ENCODE measurements at regions not wholly inside any gene's neighbourhood (a gene's known extent, or its start where the extent isn't known, plus 50 kb on each side); places are given as distances from the start of the nearest gene placed in this dataset.

DNA sequence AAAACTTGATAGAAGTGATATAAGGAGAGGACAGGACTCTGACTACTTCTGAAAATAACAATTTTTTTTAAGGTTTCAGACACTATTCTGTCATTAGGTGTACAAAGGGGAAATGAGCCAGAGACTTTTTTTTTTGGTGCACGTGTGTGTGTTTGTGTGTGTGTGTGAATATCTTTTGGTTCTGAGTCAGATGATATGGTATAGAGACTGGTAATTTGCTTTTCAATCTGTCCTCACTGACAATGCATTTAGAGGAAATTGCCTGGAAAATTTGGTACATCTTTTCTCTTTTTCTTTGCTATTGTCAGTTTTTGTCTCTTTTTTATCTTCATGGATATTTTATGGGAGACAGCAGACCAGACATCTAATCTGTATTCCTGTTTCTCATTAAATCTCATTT lies 59.3 kb downstream of the DDIT4L start:
- no peak overlapping the region for H2AFZ ChIP-seq
- no peaks in the 10 kb centered on the region for H3K79me2 ChIP-seq
- no peaks in the 10 kb centered on the region for H3K36me3 ChIP-seq (replicated peaks; ENCODE audit: insufficient read depth, low read depth)
- H3K4me1 ChIP-seq (ENCODE audit: insufficient read depth) = no peaks in the 10 kb centered on the region
- no peak overlapping the region for H3K4me2 ChIP-seq
- no peak overlapping the region for H3K27ac ChIP-seq
- WGBS (ENCODE audit: low lambda C conversion rate, missing lambda C conversion rate) = 85% methylated on average over 1 of the region's 1 CpG
- H3K9me3 ChIP-seq (ENCODE audit: low read depth) = no peaks in the 10 kb centered on the region
- no peaks in the 10 kb centered on the region for H3K9me2 ChIP-seq (replicated peaks; ENCODE audit: insufficient read depth)
- H4K20me1 ChIP-seq (ENCODE audit: insufficient read depth, poor library complexity, severe bottlenecking) = no peaks in the 10 kb centered on the region
- no peak for TF ChIP-seq EZH2 (IDR thresholded peaks at IDR 0.05; ENCODE audit: borderline replicate concordance)
- TF ChIP-seq, protein P1, sequence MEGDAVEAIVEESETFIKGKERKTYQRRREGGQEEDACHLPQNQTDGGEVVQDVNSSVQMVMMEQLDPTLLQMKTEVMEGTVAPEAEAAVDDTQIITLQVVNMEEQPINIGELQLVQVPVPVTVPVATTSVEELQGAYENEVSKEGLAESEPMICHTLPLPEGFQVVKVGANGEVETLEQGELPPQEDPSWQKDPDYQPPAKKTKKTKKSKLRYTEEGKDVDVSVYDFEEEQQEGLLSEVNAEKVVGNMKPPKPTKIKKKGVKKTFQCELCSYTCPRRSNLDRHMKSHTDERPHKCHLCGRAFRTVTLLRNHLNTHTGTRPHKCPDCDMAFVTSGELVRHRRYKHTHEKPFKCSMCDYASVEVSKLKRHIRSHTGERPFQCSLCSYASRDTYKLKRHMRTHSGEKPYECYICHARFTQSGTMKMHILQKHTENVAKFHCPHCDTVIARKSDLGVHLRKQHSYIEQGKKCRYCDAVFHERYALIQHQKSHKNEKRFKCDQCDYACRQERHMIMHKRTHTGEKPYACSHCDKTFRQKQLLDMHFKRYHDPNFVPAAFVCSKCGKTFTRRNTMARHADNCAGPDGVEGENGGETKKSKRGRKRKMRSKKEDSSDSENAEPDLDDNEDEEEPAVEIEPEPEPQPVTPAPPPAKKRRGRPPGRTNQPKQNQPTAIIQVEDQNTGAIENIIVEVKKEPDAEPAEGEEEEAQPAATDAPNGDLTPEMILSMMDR (IDR thresholded peaks at IDR 0.05; ENCODE audit: poor library complexity) = no peak
- no peak for TF ChIP-seq EZH2phosphoT487 (IDR thresholded peaks at IDR 0.05; ENCODE audit: low read depth, severe bottlenecking, unreplicated experiment)
- DNase-seq (ENCODE audit: low spot score) = no peak
- H3K4me3 ChIP-seq = no peak overlapping the region
- H3K27me3 ChIP-seq = no peaks in the 10 kb centered on the region

DNA sequence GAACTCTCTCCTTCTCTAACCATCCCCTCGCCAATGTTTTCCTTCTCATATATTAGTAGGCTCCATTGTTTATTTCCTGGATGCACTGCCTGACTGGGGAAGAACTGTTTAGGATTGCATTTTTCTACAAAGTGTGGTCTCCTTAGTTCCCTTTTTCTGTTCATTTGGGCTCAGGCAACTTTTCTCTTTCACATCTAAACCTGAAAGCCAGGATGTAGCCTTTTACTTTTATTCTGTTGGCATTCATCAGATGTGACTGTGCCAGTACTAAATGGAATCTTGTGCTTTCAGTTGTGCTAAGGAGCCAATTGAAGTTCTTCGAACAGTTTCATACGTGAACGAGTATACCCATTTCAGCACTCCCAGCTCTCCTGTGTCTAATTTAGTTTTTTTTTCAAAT lies 59.8 kb downstream of the DDIT4L start:
- Histone ChIP-seq H3K4me1 (ENCODE audit: insufficient read depth) (no peaks in the 10 kb centered on the region), H3K36me3 (replicated peaks; ENCODE audit: insufficient read depth, low read depth) (no peaks in the 10 kb centered on the region), H3K4me2 (no peak overlapping the region), H2AFZ (no peak overlapping the region), H3K27ac (no peak overlapping the region), H3K4me3 (no peak overlapping the region), H3K9me2 (replicated peaks; ENCODE audit: insufficient read depth) (no peaks in the 10 kb centered on the region), H3K79me2 (no peaks in the 10 kb centered on the region), H3K27me3 (no peaks in the 10 kb centered on the region), H4K20me1 (ENCODE audit: insufficient read depth, poor library complexity, severe bottlenecking) (no peaks in the 10 kb centered on the region), H3K9me3 (ENCODE audit: low read depth) (no peaks in the 10 kb centered on the region)
- TF ChIP-seq, protein P1 (IDR thresholded peaks at IDR 0.05; ENCODE audit: poor library complexity) = no peak
- TF ChIP-seq EZH2 (IDR thresholded peaks at IDR 0.05; ENCODE audit: borderline replicate concordance) (no peak), EZH2phosphoT487 (IDR thresholded peaks at IDR 0.05; ENCODE audit: low read depth, severe bottlenecking, unreplicated experiment) (no peak)
- DNase-seq (ENCODE audit: low spot score) = no peak
- WGBS (ENCODE audit: low lambda C conversion rate, missing lambda C conversion rate) = 86% methylated on average over 4 of the region's 4 CpGs

DNA sequence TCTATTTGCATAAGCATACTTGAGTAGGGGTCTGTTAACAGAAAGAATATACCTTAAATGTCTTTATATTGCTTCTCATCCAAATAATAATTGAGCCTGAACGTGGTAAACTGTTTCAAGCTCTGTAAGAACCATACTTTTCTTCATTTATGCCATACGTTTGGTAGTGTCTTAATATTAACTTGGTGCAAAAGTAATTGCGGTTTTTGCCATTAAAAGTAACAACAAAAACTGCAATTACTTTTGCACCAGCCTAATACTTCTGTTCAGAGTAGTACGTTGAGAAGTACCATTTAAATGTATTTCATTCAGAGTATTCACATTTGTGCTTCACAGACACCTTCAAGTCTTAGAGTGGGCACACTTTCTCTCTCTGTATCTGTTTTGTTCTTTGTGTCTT lies 60.5 kb downstream of the DDIT4L start:
- Histone ChIP-seq H3K36me3 (replicated peaks; ENCODE audit: insufficient read depth, low read depth) (no peaks in the 10 kb centered on the region), H3K4me3 (no peak overlapping the region), H3K27me3 (no peaks in the 10 kb centered on the region), H3K27ac (no peak overlapping the region), H3K4me2 (no peak overlapping the region), H3K79me2 (no peaks in the 10 kb centered on the region), H3K9me2 (replicated peaks; ENCODE audit: insufficient read depth) (no peaks in the 10 kb centered on the region), H4K20me1 (ENCODE audit: insufficient read depth, poor library complexity, severe bottlenecking) (no peaks in the 10 kb centered on the region), H2AFZ (no peak overlapping the region), H3K4me1 (ENCODE audit: insufficient read depth) (no peaks in the 10 kb centered on the region), H3K9me3 (ENCODE audit: low read depth) (no peaks in the 10 kb centered on the region)
- WGBS (ENCODE audit: low lambda C conversion rate, missing lambda C conversion rate) = 72% methylated on average over 4 of the region's 4 CpGs
- no peak for DNase-seq (ENCODE audit: low spot score)
- no peak for TF ChIP-seq EZH2phosphoT487 (IDR thresholded peaks at IDR 0.05; ENCODE audit: low read depth, severe bottlenecking, unreplicated experiment)
- TF ChIP-seq, protein P1 (IDR thresholded peaks at IDR 0.05; ENCODE audit: poor library complexity) = no peak
- TF ChIP-seq EZH2 (IDR thresholded peaks at IDR 0.05; ENCODE audit: borderline replicate concordance) = no peak

DNA sequence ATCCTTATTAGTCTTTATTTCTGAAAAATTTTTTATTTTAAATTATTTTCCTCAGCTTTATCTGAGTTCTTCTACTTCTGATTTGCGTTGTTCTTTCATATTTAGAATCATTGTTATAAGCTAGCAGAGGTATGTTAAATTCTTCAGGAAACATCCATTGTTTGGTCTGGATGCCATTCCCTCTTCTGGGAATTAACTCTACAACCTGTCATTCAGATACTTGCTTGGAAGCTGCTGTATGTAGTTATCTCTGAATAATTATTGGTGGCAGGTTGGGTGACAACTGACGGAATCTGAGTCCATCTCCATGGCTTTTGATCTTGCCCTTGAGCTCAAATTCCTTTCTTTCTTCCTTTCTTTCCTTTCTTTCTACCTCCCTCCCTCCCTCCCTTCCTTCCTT lies 61.9 kb downstream of the DDIT4L start:
- Histone ChIP-seq H3K27ac (no peak overlapping the region), H4K20me1 (ENCODE audit: insufficient read depth, poor library complexity, severe bottlenecking) (no peaks in the 10 kb centered on the region), H3K36me3 (replicated peaks; ENCODE audit: insufficient read depth, low read depth) (no peaks in the 10 kb centered on the region), H3K79me2 (no peaks in the 10 kb centered on the region), H3K27me3 (no peaks in the 10 kb centered on the region), H3K4me1 (ENCODE audit: insufficient read depth) (no peaks in the 10 kb centered on the region), H3K4me2 (no peak overlapping the region), H2AFZ (no peak overlapping the region), H3K4me3 (no peak overlapping the region), H3K9me2 (replicated peaks; ENCODE audit: insufficient read depth) (no peaks in the 10 kb centered on the region), H3K9me3 (ENCODE audit: low read depth) (no peaks in the 10 kb centered on the region)
- DNase-seq (ENCODE audit: low spot score) = no peak
- TF ChIP-seq, protein P1 (IDR thresholded peaks at IDR 0.05; ENCODE audit: poor library complexity) = no peak
- TF ChIP-seq EZH2phosphoT487 (IDR thresholded peaks at IDR 0.05; ENCODE audit: low read depth, severe bottlenecking, unreplicated experiment) (no peak), EZH2 (IDR thresholded peaks at IDR 0.05; ENCODE audit: borderline replicate concordance) (no peak)
- WGBS (ENCODE audit: low lambda C conversion rate, missing lambda C conversion rate) = 90% methylated on average over 2 of the region's 2 CpGs
